ENCODE measurements at regions not wholly inside any gene's neighbourhood (a gene's known extent, or its start where the extent isn't known, plus 50 kb on each side); places are given as distances from the start of the nearest gene placed in this dataset.

GRCh38 chr7:41255113-41255512 lies 447.8 kb downstream of the INHBA start:
- Histone ChIP-seq H3K27me3 (no peaks in the 10 kb centered on the region), H3K36me3 (no peaks in the 10 kb centered on the region), H3K9me3 (no peaks in the 10 kb centered on the region), H3K4me3 (no peak overlapping the region), H3K4me1 (no peaks in the 10 kb centered on the region), H3K27ac (no peak overlapping the region)
- no peak for TF ChIP-seq CTCF (IDR thresholded peaks at IDR 0.05)
- no peak for TF ChIP-seq POLR2A (IDR thresholded peaks at IDR 0.05)
- no peak for TF ChIP-seq POLR2AphosphoS5 (IDR thresholded peaks at IDR 0.05)
- DNase-seq (ENCODE audit: low spot score in 2 of 2) = no peak
- intact Hi-C loops (cut with DNase I; ENCODE audit: low total_unique reads) = no loop called here

GRCh38 chr7:41252957-41253356 lies 449.9 kb downstream of the INHBA start:
- DNase-seq (ENCODE audit: low spot score in 2 of 2) = no peak
- Histone ChIP-seq H3K27me3 (no peaks in the 10 kb centered on the region), H3K4me1 (no peaks in the 10 kb centered on the region), H3K27ac (no peak overlapping the region), H3K4me3 (no peak overlapping the region), H3K9me3 (no peaks in the 10 kb centered on the region), H3K36me3 (no peaks in the 10 kb centered on the region)
- intact Hi-C loops (cut with DNase I; ENCODE audit: low total_unique reads) = no loop called here
- TF ChIP-seq POLR2AphosphoS5 (IDR thresholded peaks at IDR 0.05) = no peak
- TF ChIP-seq CTCF (IDR thresholded peaks at IDR 0.05) = no peak

DNA sequence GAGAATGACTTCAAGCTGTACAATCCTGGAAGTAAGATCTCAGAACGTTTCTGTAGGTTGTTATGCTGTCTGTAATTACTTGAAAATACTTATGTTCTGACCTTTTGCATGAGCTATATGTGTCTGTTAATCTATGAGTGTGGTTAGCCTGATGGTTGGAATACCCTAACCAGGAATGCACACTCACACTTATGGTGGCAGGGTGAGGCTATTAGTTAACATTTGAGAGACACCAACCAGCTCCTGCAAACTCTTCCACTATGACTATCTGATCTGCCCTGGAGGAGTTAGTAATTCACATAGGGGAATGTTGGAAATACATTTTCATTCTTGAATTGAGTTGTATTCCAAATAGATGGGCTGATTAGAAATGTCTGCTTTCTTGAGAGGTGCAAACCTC lies 450.3 kb downstream of the INHBA start:
- H3K36me3 ChIP-seq = no peaks in the 10 kb centered on the region
- H3K27me3 ChIP-seq = no peaks in the 10 kb centered on the region
- H3K27ac ChIP-seq = no peak overlapping the region
- H3K9me3 ChIP-seq = no peaks in the 10 kb centered on the region
- no peaks in the 10 kb centered on the region for H3K4me1 ChIP-seq
- no peak overlapping the region for H3K4me3 ChIP-seq
- no peak for TF ChIP-seq POLR2A (IDR thresholded peaks at IDR 0.05)
- TF ChIP-seq CTCF (IDR thresholded peaks at IDR 0.05) = no peak
- TF ChIP-seq POLR2AphosphoS5 (IDR thresholded peaks at IDR 0.05) = no peak
- intact Hi-C loops (cut with DNase I; ENCODE audit: low total_unique reads) = no loop called here
- no peak for DNase-seq (ENCODE audit: low spot score in 2 of 2)

DNA sequence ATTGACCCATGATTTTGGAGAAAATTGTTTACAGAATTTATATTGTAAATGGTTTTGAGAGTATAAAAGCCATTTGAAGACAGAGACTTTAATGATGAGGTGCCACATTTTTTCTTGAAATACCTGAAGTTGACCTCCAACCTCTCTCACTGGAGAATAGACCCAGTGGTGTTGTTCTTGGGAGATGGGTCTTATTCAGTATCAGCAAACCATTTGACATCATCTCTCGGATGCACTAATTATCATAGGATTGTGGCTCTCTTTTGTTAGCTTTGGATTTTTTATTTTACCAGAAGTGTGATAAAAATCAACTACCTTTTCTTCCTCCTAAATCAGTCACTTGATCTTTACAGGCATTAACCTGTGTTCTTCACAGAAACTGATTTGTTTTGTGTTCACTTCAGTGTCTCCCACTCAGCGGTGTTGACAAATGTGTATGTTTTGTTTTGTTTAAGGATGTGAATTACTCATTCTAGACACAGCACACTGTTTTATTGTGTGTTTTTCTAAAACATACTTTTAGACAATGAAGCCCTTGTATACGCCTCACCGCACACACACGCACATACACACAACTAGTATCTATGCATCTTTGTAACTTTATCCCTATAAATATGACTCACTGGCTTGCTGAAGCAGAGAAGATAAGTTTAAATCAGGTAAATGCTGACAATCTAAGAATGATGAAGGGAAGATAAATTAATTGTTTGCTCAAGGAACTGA lies 455.6 kb downstream of the INHBA start:
- Histone ChIP-seq H3K27me3 (no peaks in the 10 kb centered on the region), H3K4me3 (no peak overlapping the region), H3K4me1 (no peaks in the 10 kb centered on the region), H3K9me3 (no peaks in the 10 kb centered on the region), H3K36me3 (no peaks in the 10 kb centered on the region), H3K27ac (no peak overlapping the region)
- DNase-seq (ENCODE audit: low spot score in 2 of 2) = no peak
- no peak for TF ChIP-seq CTCF (IDR thresholded peaks at IDR 0.05)
- TF ChIP-seq POLR2A (IDR thresholded peaks at IDR 0.05) = no peak
- no peak for TF ChIP-seq POLR2AphosphoS5 (IDR thresholded peaks at IDR 0.05)
- intact Hi-C loops (cut with DNase I; ENCODE audit: low total_unique reads) = no loop called here

DNA sequence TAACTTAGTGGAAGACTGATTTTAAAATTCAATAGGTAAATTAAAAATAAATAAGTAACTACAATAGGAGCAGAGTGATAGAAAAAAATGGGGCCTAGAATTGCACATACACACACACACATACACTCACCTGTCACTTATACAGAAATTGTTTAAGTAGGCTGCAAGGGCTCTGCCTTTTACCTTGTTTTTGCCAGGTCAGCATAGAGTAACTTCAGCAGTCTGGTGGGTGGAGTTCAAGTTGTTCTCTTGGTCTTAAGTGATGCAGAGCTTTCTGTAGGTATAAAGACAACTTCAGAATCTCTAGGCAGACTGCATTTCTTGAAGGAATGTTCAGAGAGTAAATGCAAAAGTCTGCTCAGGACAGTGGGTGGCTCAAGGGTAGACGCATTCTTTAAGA lies 457.0 kb downstream of the INHBA start:
- intact Hi-C loops (cut with DNase I; ENCODE audit: low total_unique reads) = no loop called here
- Histone ChIP-seq H3K4me3 (no peak overlapping the region), H3K36me3 (no peaks in the 10 kb centered on the region), H3K9me3 (no peaks in the 10 kb centered on the region), H3K27ac (no peak overlapping the region), H3K4me1 (no peaks in the 10 kb centered on the region), H3K27me3 (no peaks in the 10 kb centered on the region)
- TF ChIP-seq POLR2A (IDR thresholded peaks at IDR 0.05) (no peak), CTCF (IDR thresholded peaks at IDR 0.05) (no peak), POLR2AphosphoS5 (IDR thresholded peaks at IDR 0.05) (no peak)
- DNase-seq (ENCODE audit: low spot score in 2 of 2) = no peak

Measured in breast epithelium (tissue), 4 donors.